A549 (cell line): ENCODE measurements at regions not wholly inside any gene's neighbourhood (a gene's known extent, or its start where the extent isn't known, plus 50 kb on each side); places are given as distances from the start of the nearest gene placed in this dataset.

Experiments used
- BCL3 ChIP-seq: fragments of >200 bp; sonication (Bioruptor Twin); formaldehyde crosslinking; IDR thresholded peaks from 3 replicates; pipeline ENCODE4 v1.6.1; 2016
- CEBPB ChIP-seq, 2 experiments: fragments of >200 bp in 1 of 2; sonication (Bioruptor Twin) in 1 of 2; formaldehyde crosslinking in 1 of 2; IDR thresholded peaks; 2 replicates each; pipeline ENCODE4 v1.6.1; 2012 to 2016
- EP300 ChIP-seq, 2 experiments: fragments of >200 bp; sonication (Bioruptor Twin); formaldehyde crosslinking; IDR thresholded peaks; 2 replicates in 1 of 2; 3 replicates in 1 of 2; pipeline ENCODE4 v1.6.1; 2016 to 2017
- MAFK ChIP-seq: fragments of 450-650 bp; IDR thresholded peaks from 2 replicates; pipeline ENCODE4 v1.6.1; 2014; ENCODE audit not compliant: partially characterized antibody
- PBX3 ChIP-seq: IDR thresholded peaks from 2 replicates; pipeline ENCODE4 v1.6.1; 2012
- POLR2A ChIP-seq: IDR thresholded peaks from 2 replicates; pipeline ENCODE4 v1.6.1; 2012; ENCODE audit warnings: mild to moderate bottlenecking, low read length
- RCOR1 ChIP-seq: fragments of 150-350 bp; IDR thresholded peaks from 2 replicates; pipeline ENCODE4 v1.6.1; 2014; ENCODE audit warnings: antibody characterized with exemption, low read length, low read depth
- RFX5 ChIP-seq: fragments of 450-650 bp; IDR thresholded peaks from 2 replicates; pipeline ENCODE4 v1.7.1; 2014; ENCODE audit warnings: antibody characterized with exemption, mild to moderate bottlenecking, moderate library complexity
- SMC3 ChIP-seq: fragments of >200 bp; sonication (Bioruptor Twin); formaldehyde crosslinking; IDR thresholded peaks from 3 replicates; pipeline ENCODE4 v1.6.1; 2018; ENCODE audit warnings: inconsistent platforms
- SREBF2 ChIP-seq: fragments of 450-650 bp; IDR thresholded peaks from 2 replicates; pipeline ENCODE4 v1.6.1; 2014; ENCODE audit warnings: mild to moderate bottlenecking, moderate library complexity
- TF ChIP-seq, protein P1 (sequence below): fragments of >200 bp; sonication (Bioruptor Twin); formaldehyde crosslinking; IDR thresholded peaks from 3 replicates; pipeline ENCODE4 v1.5.1; 2016
- TF ChIP-seq, protein P2 (sequence below): fragments of >200 bp; sonication (Bioruptor Twin); formaldehyde crosslinking; IDR thresholded peaks from 2 replicates; pipeline ENCODE4 v1.6.1; 2016
- TF ChIP-seq, protein P3 (sequence below): IDR thresholded peaks from 2 replicates; pipeline ENCODE4 v1.6.1; 2012
- TF ChIP-seq, protein P4 (sequence below): fragments of 250-450 bp; sonication (Bioruptor Pico); IDR thresholded peaks from 2 replicates; pipeline ENCODE4 v1.5.0; 2020; ENCODE audit warnings: low read depth, mild to moderate bottlenecking, moderate library complexity

DNA sequence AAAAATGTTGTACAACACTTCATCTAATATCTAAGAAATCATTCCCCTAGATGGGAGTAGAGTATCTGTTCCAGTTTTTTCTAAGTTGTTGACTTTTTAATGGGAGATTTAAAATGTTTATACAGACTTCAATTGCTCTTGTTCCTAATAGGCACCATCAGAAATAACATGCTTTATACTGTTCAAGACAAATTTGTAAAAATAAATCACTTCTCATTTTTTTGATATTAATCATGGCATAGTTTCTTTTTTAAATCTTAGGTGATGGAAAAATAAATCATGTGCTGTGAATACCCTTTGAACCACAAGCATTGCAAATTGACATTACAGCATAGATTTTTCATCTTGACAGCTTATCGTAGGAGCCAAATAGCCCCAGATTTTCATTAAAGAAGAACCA is 473.5 kb upstream of the MGAT4C start:
- TF ChIP-seq RCOR1 (no peak), POLR2A (no peak), MAFK (no peak), SREBF2 (no peak), RFX5 (no peak), PBX3 (no peak), BCL3 (no peak), EP300 (IDR thresholded peaks at IDR 0.05) (no peak), CEBPB (IDR thresholded peaks at IDR 0.05) (no peak), SMC3 (no peak)
- TF ChIP-seq, protein P1, sequence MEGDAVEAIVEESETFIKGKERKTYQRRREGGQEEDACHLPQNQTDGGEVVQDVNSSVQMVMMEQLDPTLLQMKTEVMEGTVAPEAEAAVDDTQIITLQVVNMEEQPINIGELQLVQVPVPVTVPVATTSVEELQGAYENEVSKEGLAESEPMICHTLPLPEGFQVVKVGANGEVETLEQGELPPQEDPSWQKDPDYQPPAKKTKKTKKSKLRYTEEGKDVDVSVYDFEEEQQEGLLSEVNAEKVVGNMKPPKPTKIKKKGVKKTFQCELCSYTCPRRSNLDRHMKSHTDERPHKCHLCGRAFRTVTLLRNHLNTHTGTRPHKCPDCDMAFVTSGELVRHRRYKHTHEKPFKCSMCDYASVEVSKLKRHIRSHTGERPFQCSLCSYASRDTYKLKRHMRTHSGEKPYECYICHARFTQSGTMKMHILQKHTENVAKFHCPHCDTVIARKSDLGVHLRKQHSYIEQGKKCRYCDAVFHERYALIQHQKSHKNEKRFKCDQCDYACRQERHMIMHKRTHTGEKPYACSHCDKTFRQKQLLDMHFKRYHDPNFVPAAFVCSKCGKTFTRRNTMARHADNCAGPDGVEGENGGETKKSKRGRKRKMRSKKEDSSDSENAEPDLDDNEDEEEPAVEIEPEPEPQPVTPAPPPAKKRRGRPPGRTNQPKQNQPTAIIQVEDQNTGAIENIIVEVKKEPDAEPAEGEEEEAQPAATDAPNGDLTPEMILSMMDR = no peak
- TF ChIP-seq, protein P2, sequence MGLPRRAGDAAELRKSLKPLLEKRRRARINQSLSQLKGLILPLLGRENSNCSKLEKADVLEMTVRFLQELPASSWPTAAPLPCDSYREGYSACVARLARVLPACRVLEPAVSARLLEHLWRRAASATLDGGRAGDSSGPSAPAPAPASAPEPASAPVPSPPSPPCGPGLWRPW = no peak
- TF ChIP-seq, protein P3, sequence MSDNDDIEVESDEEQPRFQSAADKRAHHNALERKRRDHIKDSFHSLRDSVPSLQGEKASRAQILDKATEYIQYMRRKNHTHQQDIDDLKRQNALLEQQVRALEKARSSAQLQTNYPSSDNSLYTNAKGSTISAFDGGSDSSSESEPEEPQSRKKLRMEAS = no peak
- TF ChIP-seq, protein P4, sequence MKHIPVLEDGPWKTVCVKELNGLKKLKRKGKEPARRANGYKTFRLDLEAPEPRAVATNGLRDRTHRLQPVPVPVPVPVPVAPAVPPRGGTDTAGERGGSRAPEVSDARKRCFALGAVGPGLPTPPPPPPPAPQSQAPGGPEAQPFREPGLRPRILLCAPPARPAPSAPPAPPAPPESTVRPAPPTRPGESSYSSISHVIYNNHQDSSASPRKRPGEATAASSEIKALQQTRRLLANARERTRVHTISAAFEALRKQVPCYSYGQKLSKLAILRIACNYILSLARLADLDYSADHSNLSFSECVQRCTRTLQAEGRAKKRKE (CRISPR knock-in tag) = no peak
